ENCODE measurements at regions not wholly inside any gene's neighbourhood (a gene's known extent, or its start where the extent isn't known, plus 50 kb on each side); places are given as distances from the start of the nearest gene placed in this dataset.

- TF ChIP-seq RAD21 (IDR thresholded peaks at IDR 0.05; ENCODE audit: low read depth) (no peak), CREB1 (IDR thresholded peaks at IDR 0.05; ENCODE audit: low read depth) (no peak), TAF1 (IDR thresholded peaks at IDR 0.05; ENCODE audit: low read depth) (no peak), CEBPB (IDR thresholded peaks at IDR 0.05) (no peak), YY1 (IDR thresholded peaks at IDR 0.05; ENCODE audit: low read depth) (no peak), MAX (IDR thresholded peaks at IDR 0.05) (no peak), EP300 (IDR thresholded peaks at IDR 0.05; ENCODE audit: borderline replicate concordance) (no peak), ZBTB7A (IDR thresholded peaks at IDR 0.05; ENCODE audit: low read depth) (no peak), EGR1 (IDR thresholded peaks at IDR 0.05) (no peak), NFIC (IDR thresholded peaks at IDR 0.05) (no peak), TEAD4 (IDR thresholded peaks at IDR 0.05) (no peak), USF1 (IDR thresholded peaks at IDR 0.05) (no peak)
Observed at GRCh38 chr7:81583090-81583489, 186.8 kb downstream of the HGF start.

Data from Ishikawa (cell line).